ENCODE measurements at regions not wholly inside any gene's neighbourhood (a gene's known extent, or its start where the extent isn't known, plus 50 kb on each side); places are given as distances from the start of the nearest gene placed in this dataset.

DNA sequence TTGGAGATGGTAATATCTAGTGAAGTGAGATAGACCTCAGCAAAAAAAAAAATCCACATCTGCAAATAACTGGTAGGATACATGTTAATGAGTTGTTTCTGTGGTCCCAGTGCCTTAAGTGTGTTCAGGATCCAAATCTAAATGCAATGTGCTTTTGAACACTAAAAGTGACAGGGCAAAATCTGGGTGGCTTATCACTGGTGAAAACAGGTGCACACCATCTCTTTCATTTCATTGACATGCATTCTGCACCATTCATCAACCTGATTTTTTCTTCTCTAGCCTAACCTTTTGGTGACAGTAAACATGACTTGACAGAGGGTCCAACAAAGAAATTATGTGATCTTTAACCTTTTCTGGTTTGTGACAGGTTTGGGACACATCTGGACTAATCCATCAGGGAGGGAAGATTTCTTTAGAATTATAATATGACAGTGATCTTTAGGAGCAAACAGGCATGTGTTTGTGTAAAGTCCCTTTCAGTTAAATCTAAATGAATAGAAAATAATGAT, 201.6 kb upstream of the NEGR1 start:
- Histone ChIP-seq H3K4me3 (ENCODE audit: low read length) (no peak overlapping the region), H3K36me3 (replicated peaks; ENCODE audit: insufficient read depth, low read length) (no peaks in the 10 kb centered on the region), H3K9me3 (replicated peaks; ENCODE audit: insufficient read depth, low read length) (no peaks in the 10 kb centered on the region), H3K27ac (ENCODE audit: low read length) (no peak overlapping the region), H3K9ac (ENCODE audit: low read length) (no peak overlapping the region), H3K9me2 (replicated peaks; ENCODE audit: insufficient read depth, low read length) (no peaks in the 10 kb centered on the region), H3K4me1 (ENCODE audit: low read length) (no peaks in the 10 kb centered on the region), H2AFZ (ENCODE audit: low read length) (no peak overlapping the region), H3K4me2 (ENCODE audit: low read depth, low read length) (no peak overlapping the region), H3K79me2 (ENCODE audit: low read length) (no peaks in the 10 kb centered on the region), H3K27me3 (replicated peaks; ENCODE audit: insufficient read depth, low read length) (no peaks in the 10 kb centered on the region), H3F3A (ENCODE audit: insufficient read depth, low read length) (no peaks in the 10 kb centered on the region), H4K20me1 (ENCODE audit: insufficient read depth, low read length) (no peaks in the 10 kb centered on the region)
- TF ChIP-seq, protein P1, sequence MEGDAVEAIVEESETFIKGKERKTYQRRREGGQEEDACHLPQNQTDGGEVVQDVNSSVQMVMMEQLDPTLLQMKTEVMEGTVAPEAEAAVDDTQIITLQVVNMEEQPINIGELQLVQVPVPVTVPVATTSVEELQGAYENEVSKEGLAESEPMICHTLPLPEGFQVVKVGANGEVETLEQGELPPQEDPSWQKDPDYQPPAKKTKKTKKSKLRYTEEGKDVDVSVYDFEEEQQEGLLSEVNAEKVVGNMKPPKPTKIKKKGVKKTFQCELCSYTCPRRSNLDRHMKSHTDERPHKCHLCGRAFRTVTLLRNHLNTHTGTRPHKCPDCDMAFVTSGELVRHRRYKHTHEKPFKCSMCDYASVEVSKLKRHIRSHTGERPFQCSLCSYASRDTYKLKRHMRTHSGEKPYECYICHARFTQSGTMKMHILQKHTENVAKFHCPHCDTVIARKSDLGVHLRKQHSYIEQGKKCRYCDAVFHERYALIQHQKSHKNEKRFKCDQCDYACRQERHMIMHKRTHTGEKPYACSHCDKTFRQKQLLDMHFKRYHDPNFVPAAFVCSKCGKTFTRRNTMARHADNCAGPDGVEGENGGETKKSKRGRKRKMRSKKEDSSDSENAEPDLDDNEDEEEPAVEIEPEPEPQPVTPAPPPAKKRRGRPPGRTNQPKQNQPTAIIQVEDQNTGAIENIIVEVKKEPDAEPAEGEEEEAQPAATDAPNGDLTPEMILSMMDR (IDR thresholded peaks at IDR 0.05; ENCODE audit: low read length), result no peak
- no peak for TF ChIP-seq EZH2phosphoT487 (IDR thresholded peaks at IDR 0.05; ENCODE audit: low read length)
- TF ChIP-seq EZH2 (optimal IDR thresholded peaks at IDR 0.05; ENCODE audit: low read depth, low read length), result no peak
- DNase-seq, result no peak

DNA sequence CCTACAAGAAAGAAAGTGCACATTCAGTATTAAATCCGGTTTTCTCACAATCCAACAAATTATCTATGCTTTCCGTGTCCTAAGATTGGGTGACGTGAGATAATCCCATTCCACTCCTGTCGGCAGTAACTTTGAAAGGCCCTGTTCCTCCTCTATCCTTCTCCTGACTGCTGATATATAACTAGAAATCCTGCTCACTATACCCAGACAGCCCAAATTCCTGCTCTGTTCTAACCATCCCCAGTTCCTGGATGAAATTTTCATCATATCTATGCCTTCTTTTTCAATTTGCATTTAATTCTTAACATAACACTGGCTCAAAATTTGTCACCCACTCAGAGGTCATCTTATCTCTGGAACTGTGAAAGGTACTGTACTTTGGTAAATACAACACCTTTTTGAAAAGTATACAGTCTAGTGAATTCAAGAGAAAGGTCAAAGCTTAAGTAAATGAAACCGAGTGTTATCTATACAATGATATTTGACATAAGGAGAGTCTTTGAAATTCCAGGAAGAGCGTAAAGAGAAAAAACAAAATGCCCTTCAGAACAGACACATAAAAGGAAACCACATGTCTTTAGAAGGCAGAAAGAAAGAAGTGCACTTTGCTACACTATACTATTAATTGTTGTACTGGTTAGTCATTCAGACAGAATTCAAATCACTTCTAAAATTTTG, 200.5 kb upstream of the NEGR1 start:
- H3K27me3 ChIP-seq (replicated peaks; ENCODE audit: insufficient read depth, low read length), result no peaks in the 10 kb centered on the region
- no peak overlapping the region for H3K9ac ChIP-seq (ENCODE audit: low read length)
- no peak overlapping the region for H3K4me3 ChIP-seq (ENCODE audit: low read length)
- no peaks in the 10 kb centered on the region for H3K79me2 ChIP-seq (ENCODE audit: low read length)
- DNase-seq, result no peak
- no peaks in the 10 kb centered on the region for H3K4me1 ChIP-seq (ENCODE audit: low read length)
- H4K20me1 ChIP-seq (ENCODE audit: insufficient read depth, low read length), result no peaks in the 10 kb centered on the region
- H3K9me2 ChIP-seq (replicated peaks; ENCODE audit: insufficient read depth, low read length), result no peaks in the 10 kb centered on the region
- no peaks in the 10 kb centered on the region for H3F3A ChIP-seq (ENCODE audit: insufficient read depth, low read length)
- H3K27ac ChIP-seq (ENCODE audit: low read length), result no peak overlapping the region
- no peaks in the 10 kb centered on the region for H3K9me3 ChIP-seq (replicated peaks; ENCODE audit: insufficient read depth, low read length)
- no peak overlapping the region for H2AFZ ChIP-seq (ENCODE audit: low read length)
- no peak overlapping the region for H3K4me2 ChIP-seq (ENCODE audit: low read depth, low read length)
- no peaks in the 10 kb centered on the region for H3K36me3 ChIP-seq (replicated peaks; ENCODE audit: insufficient read depth, low read length)
- TF ChIP-seq, protein P1 (IDR thresholded peaks at IDR 0.05; ENCODE audit: low read length), result no peak
- TF ChIP-seq EZH2 (optimal IDR thresholded peaks at IDR 0.05; ENCODE audit: low read depth, low read length) (no peak), EZH2phosphoT487 (IDR thresholded peaks at IDR 0.05; ENCODE audit: low read length) (no peak)

DNA sequence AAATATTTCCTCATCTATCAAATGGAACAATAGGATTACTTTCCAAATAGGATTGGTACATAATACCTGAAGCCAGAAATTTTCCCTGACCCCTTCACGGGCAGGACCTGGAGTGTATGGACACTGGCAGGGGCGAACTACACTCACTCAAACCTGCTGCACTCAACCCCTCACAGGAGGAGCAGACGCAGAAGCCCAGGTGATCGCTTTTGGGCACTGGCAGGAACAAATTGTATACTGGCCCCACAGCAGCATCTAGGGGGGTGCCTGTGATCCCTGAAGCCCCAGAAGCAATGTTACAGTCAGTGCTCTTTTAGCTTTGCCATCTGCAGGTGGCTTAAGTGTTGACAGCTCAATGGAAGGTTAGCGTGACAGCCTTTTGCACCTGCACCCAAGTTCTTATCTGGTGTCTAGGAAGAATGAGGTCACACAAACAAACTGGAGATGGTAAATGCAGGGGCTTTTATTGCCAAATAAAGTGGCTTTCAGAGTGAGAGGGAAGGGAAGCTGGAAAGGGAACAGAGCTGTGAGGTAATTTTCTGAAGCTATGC, 199.2 kb upstream of the NEGR1 start:
- Histone ChIP-seq H3K4me3 (ENCODE audit: low read length) (no peak overlapping the region), H3K4me2 (ENCODE audit: low read depth, low read length) (no peak overlapping the region), H3F3A (ENCODE audit: insufficient read depth, low read length) (no peaks in the 10 kb centered on the region), H3K27ac (ENCODE audit: low read length) (no peak overlapping the region), H3K27me3 (replicated peaks; ENCODE audit: insufficient read depth, low read length) (no peaks in the 10 kb centered on the region), H3K9me2 (replicated peaks; ENCODE audit: insufficient read depth, low read length) (no peaks in the 10 kb centered on the region), H2AFZ (ENCODE audit: low read length) (no peak overlapping the region), H3K9me3 (replicated peaks; ENCODE audit: insufficient read depth, low read length) (no peaks in the 10 kb centered on the region), H3K9ac (ENCODE audit: low read length) (no peak overlapping the region), H3K79me2 (ENCODE audit: low read length) (no peaks in the 10 kb centered on the region), H3K4me1 (ENCODE audit: low read length) (no peaks in the 10 kb centered on the region), H4K20me1 (ENCODE audit: insufficient read depth, low read length) (no peaks in the 10 kb centered on the region), H3K36me3 (replicated peaks; ENCODE audit: insufficient read depth, low read length) (no peaks in the 10 kb centered on the region)
- TF ChIP-seq EZH2 (optimal IDR thresholded peaks at IDR 0.05; ENCODE audit: low read depth, low read length) (no peak), EZH2phosphoT487 (IDR thresholded peaks at IDR 0.05; ENCODE audit: low read length) (no peak)
- DNase-seq, result no peak

DNA sequence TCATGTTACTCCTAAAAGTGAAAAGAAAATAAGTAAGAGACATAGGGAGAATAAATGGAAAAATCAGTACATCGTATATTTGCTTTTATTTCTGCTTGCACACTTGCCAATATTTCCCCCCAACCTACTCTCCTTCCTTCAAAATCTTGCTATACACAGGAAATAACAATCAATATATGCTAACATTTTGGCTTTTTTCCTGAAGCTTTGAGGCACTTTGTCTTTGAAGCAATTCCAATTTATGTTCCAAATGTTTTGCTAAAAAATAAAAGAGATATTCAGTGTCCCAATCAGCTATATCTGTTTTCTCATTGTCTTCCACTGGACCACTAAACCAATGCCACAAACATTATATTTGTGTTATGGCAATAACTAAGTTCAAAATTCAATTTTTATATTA, 184.0 kb upstream of the NEGR1 start:
- Histone ChIP-seq H3K4me3 (ENCODE audit: low read length) (no peak overlapping the region), H3K36me3 (replicated peaks; ENCODE audit: insufficient read depth, low read length) (no peaks in the 10 kb centered on the region), H3F3A (ENCODE audit: insufficient read depth, low read length) (no peaks in the 10 kb centered on the region), H3K79me2 (ENCODE audit: low read length) (no peaks in the 10 kb centered on the region), H3K4me1 (ENCODE audit: low read length) (no peaks in the 10 kb centered on the region), H4K20me1 (ENCODE audit: insufficient read depth, low read length) (no peaks in the 10 kb centered on the region), H3K9ac (ENCODE audit: low read length) (no peak overlapping the region), H2AFZ (ENCODE audit: low read length) (no peak overlapping the region), H3K27me3 (replicated peaks; ENCODE audit: insufficient read depth, low read length) (no peaks in the 10 kb centered on the region), H3K27ac (ENCODE audit: low read length) (no peak overlapping the region), H3K9me2 (replicated peaks; ENCODE audit: insufficient read depth, low read length) (no peaks in the 10 kb centered on the region), H3K4me2 (ENCODE audit: low read depth, low read length) (no peak overlapping the region), H3K9me3 (replicated peaks; ENCODE audit: insufficient read depth, low read length) (no peaks in the 10 kb centered on the region)
- DNase-seq, result no peak
- TF ChIP-seq, protein P1 (IDR thresholded peaks at IDR 0.05; ENCODE audit: low read length), result no peak
- no peak for TF ChIP-seq EZH2 (optimal IDR thresholded peaks at IDR 0.05; ENCODE audit: low read depth, low read length)
- TF ChIP-seq EZH2phosphoT487 (IDR thresholded peaks at IDR 0.05; ENCODE audit: low read length), result no peak
